ENCODE measurements at regions not wholly inside any gene's neighbourhood (a gene's known extent, or its start where the extent isn't known, plus 50 kb on each side); places are given as distances from the start of the nearest gene placed in this dataset.
A peak's percentile ranks its signal among the peaks of the same experiment; 100 is the strongest.

DNA sequence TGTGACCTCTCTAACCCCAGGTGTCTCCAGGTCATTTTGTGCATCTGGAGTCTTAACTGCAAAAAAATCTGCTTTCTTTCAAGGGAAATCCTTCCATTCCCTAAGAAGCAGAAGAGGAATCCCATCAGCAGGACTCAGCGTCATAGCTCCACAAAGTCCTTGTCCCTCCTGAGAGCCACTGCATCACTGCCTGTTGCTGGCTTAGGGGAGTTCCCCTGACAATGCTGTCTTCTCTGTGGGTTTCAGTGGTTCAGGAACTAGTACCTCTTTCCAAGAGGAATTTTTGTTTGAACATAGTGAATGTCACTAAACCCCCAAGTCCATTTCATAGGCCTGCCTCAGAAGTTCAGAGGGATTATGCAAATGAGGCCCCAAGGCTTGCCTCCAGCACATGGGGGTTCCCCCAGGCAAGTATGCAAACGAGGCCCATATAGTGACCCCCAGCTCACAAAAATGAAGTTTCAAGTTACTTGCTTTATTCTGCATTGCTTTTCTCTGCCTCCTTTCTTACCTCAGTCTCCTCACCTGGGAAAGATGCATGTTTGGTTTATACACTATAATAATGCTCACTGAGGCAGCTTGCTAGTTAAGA, 513.9 kb upstream of the MEX3C start:
- no peak for DNase-seq (ENCODE audit: low spot score)
- peak; percentile 28; the same call in 1 of the 2 replicates for ATAC-seq
- H3K4me1 Mint-ChIP-seq, result peaks cover 20% of the 10 kb centered on the region
- no peak overlapping the region for H3K4me3 Mint-ChIP-seq
- peaks cover 39% of the 10 kb centered on the region for H3K36me3 Mint-ChIP-seq
- no peak overlapping the region for H3K27ac Mint-ChIP-seq
- POLR2A ChIA-PET, result no interaction called here
- CTCF ChIA-PET, result interaction anchor here (1.8 kb wide), 1 partner anchor 10 kb away, joined by 4 read pairs; no protein-coding TSS in a partner anchor
- H3K9me3 Mint-ChIP-seq, result peaks cover 56% of the 10 kb centered on the region
- peaks cover 12% of the 10 kb centered on the region for H3K27me3 Mint-ChIP-seq (ENCODE audit: low read depth)
- TF ChIP-seq ZBTB21 (CRISPR knock-in tag; IDR thresholded peaks at IDR 0.05; ENCODE audit: borderline replicate concordance) (no peak), ZNF263 (CRISPR knock-in tag; IDR thresholded peaks at IDR 0.05; ENCODE audit: low read depth) (no peak), NFATC4 (CRISPR knock-in tag; IDR thresholded peaks at IDR 0.05) (no peak), OVOL2 (CRISPR knock-in tag; IDR thresholded peaks at IDR 0.05; ENCODE audit: borderline replicate concordance) (no peak), RELA (CRISPR knock-in tag; IDR thresholded peaks at IDR 0.05; ENCODE audit: borderline replicate concordance) (no peak), ZBTB43 (CRISPR knock-in tag; IDR thresholded peaks at IDR 0.05) (no peak), ZNF317 (CRISPR knock-in tag; IDR thresholded peaks at IDR 0.05; ENCODE audit: borderline replicate concordance, low read depth) (no peak), ZNF425 (CRISPR knock-in tag; conservative IDR thresholded peaks at IDR 0.05) (no peak), MXD4 (CRISPR knock-in tag; IDR thresholded peaks at IDR 0.05; ENCODE audit: borderline replicate concordance) (no peak), ZNF532 (CRISPR knock-in tag; IDR thresholded peaks at IDR 0.05; ENCODE audit: borderline replicate concordance) (no peak), ZNF138 (CRISPR knock-in tag; conservative IDR thresholded peaks at IDR 0.05) (no peak), NR1H2 (CRISPR knock-in tag; IDR thresholded peaks at IDR 0.05) (no peak)
- TF ChIP-seq, protein P1, sequence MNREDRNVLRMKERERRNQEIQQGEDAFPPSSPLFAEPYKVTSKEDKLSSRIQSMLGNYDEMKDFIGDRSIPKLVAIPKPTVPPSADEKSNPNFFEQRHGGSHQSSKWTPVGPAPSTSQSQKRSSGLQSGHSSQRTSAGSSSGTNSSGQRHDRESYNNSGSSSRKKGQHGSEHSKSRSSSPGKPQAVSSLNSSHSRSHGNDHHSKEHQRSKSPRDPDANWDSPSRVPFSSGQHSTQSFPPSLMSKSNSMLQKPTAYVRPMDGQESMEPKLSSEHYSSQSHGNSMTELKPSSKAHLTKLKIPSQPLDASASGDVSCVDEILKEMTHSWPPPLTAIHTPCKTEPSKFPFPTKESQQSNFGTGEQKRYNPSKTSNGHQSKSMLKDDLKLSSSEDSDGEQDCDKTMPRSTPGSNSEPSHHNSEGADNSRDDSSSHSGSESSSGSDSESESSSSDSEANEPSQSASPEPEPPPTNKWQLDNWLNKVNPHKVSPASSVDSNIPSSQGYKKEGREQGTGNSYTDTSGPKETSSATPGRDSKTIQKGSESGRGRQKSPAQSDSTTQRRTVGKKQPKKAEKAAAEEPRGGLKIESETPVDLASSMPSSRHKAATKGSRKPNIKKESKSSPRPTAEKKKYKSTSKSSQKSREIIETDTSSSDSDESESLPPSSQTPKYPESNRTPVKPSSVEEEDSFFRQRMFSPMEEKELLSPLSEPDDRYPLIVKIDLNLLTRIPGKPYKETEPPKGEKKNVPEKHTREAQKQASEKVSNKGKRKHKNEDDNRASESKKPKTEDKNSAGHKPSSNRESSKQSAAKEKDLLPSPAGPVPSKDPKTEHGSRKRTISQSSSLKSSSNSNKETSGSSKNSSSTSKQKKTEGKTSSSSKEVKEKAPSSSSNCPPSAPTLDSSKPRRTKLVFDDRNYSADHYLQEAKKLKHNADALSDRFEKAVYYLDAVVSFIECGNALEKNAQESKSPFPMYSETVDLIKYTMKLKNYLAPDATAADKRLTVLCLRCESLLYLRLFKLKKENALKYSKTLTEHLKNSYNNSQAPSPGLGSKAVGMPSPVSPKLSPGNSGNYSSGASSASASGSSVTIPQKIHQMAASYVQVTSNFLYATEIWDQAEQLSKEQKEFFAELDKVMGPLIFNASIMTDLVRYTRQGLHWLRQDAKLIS (CRISPR knock-in tag; IDR thresholded peaks at IDR 0.05; ENCODE audit: borderline replicate concordance), result no peak
- TF ChIP-seq, protein P2, sequence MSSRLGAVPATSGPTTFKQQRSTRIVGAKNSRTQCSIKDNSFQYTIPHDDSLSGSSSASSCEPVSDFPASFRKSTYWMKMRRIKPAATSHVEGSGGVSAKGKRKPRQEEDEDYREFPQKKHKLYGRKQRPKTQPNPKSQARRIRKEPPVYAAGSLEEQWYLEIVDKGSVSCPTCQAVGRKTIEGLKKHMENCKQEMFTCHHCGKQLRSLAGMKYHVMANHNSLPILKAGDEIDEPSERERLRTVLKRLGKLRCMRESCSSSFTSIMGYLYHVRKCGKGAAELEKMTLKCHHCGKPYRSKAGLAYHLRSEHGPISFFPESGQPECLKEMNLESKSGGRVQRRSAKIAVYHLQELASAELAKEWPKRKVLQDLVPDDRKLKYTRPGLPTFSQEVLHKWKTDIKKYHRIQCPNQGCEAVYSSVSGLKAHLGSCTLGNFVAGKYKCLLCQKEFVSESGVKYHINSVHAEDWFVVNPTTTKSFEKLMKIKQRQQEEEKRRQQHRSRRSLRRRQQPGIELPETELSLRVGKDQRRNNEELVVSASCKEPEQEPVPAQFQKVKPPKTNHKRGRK (CRISPR knock-in tag; IDR thresholded peaks at IDR 0.05; ENCODE audit: borderline replicate concordance), result no peak
